ENCODE measurements at regions not wholly inside any gene's neighbourhood (a gene's known extent, or its start where the extent isn't known, plus 50 kb on each side); places are given as distances from the start of the nearest gene placed in this dataset.

- WGBS, 2 experiments (ENCODE audit: low coverage in 1 of 2, low lambda C conversion rate in 2 of 2, missing lambda C conversion rate in 2 of 2): 43 to 50% methylated on average over 7 of the region's 7 CpGs
- H3K9me3 ChIP-seq (ENCODE audit: low read depth): no peaks in the 10 kb centered on the region
- no peak overlapping the region for H2AFZ ChIP-seq
- in situ Hi-C loops (cut with MboI): no loop called here
- H3K9ac ChIP-seq: no peak overlapping the region
- no peak overlapping the region for H3K4me2 ChIP-seq (ENCODE audit: unreplicated experiment)
- DNase-seq: no peak
- H4K20me1 ChIP-seq (ENCODE audit: insufficient read depth): no peaks in the 10 kb centered on the region
- no peaks in the 10 kb centered on the region for H3K9me2 ChIP-seq (ENCODE audit: insufficient read depth)
- no peaks in the 10 kb centered on the region for H3F3A ChIP-seq (ENCODE audit: insufficient read depth)
- H3K79me2 ChIP-seq (ENCODE audit: insufficient read depth): no peaks in the 10 kb centered on the region
- H3K4me3 ChIP-seq: no peak overlapping the region
- H3K4me1 ChIP-seq (ENCODE audit: insufficient read depth): no peaks in the 10 kb centered on the region
- H3K36me3 ChIP-seq (ENCODE audit: low read depth): no peaks in the 10 kb centered on the region
- peaks cover 5% of the 10 kb centered on the region; the same call in 1 of the 2 replicates for H3K27me3 ChIP-seq (replicated peaks; ENCODE audit: insufficient read depth)
- no peak overlapping the region for H3K27ac ChIP-seq
- TF ChIP-seq EZH2phosphoT487 (IDR thresholded peaks at IDR 0.05; ENCODE audit: insufficient read depth, low read depth): no peak
- no peak for TF ChIP-seq EZH2 (IDR thresholded peaks at IDR 0.05; ENCODE audit: insufficient read depth, poor library complexity, severe bottlenecking)
Observed at GRCh38 chr10:29962166-29962850, 97.1 kb downstream of the JCAD start.

- no peaks in the 10 kb centered on the region for H3K36me3 ChIP-seq (ENCODE audit: low read depth)
- no peaks in the 10 kb centered on the region for H3K9me2 ChIP-seq (ENCODE audit: insufficient read depth)
- no peaks in the 10 kb centered on the region for H3F3A ChIP-seq (ENCODE audit: insufficient read depth)
- H3K27me3 ChIP-seq (replicated peaks; ENCODE audit: insufficient read depth): peaks cover 5% of the 10 kb centered on the region; the same call in 1 of the 2 replicates
- H3K9ac ChIP-seq: no peak overlapping the region
- H3K4me1 ChIP-seq (ENCODE audit: insufficient read depth): no peaks in the 10 kb centered on the region
- no peak overlapping the region for H2AFZ ChIP-seq
- in situ Hi-C loops (cut with MboI): no loop called here
- DNase-seq: no peak
- TF ChIP-seq EZH2 (IDR thresholded peaks at IDR 0.05; ENCODE audit: insufficient read depth, poor library complexity, severe bottlenecking): no peak
- no peak for TF ChIP-seq EZH2phosphoT487 (IDR thresholded peaks at IDR 0.05; ENCODE audit: insufficient read depth, low read depth)
- H3K27ac ChIP-seq: no peak overlapping the region
- no peak overlapping the region for H3K4me2 ChIP-seq (ENCODE audit: unreplicated experiment)
- H3K9me3 ChIP-seq (ENCODE audit: low read depth): no peaks in the 10 kb centered on the region
- no peak overlapping the region for H3K4me3 ChIP-seq
- 71 to 83% methylated on average over 6 of the region's 6 CpGs for WGBS, 2 experiments (ENCODE audit: low coverage in 1 of 2, low lambda C conversion rate in 2 of 2, missing lambda C conversion rate in 2 of 2)
- H3K79me2 ChIP-seq (ENCODE audit: insufficient read depth): no peaks in the 10 kb centered on the region
- no peaks in the 10 kb centered on the region for H4K20me1 ChIP-seq (ENCODE audit: insufficient read depth)
Observed at GRCh38 chr10:29961351-29961750, 98.0 kb downstream of the JCAD start.

GRCh38 chr10:29960261-29960660 is 99.1 kb downstream of the JCAD start:
- Histone ChIP-seq H3K27ac (no peak overlapping the region), H3K9me3 (ENCODE audit: low read depth) (no peaks in the 10 kb centered on the region), H2AFZ (no peak overlapping the region), H4K20me1 (ENCODE audit: insufficient read depth) (no peaks in the 10 kb centered on the region), H3K27me3 (replicated peaks; ENCODE audit: insufficient read depth) (peaks cover 5% of the 10 kb centered on the region; the same call in 1 of the 2 replicates), H3F3A (ENCODE audit: insufficient read depth) (no peaks in the 10 kb centered on the region), H3K4me3 (no peak overlapping the region), H3K9me2 (ENCODE audit: insufficient read depth) (no peaks in the 10 kb centered on the region), H3K9ac (no peak overlapping the region), H3K4me2 (ENCODE audit: unreplicated experiment) (no peak overlapping the region), H3K79me2 (ENCODE audit: insufficient read depth) (no peaks in the 10 kb centered on the region), H3K4me1 (ENCODE audit: insufficient read depth) (no peaks in the 10 kb centered on the region), H3K36me3 (ENCODE audit: low read depth) (no peaks in the 10 kb centered on the region)
- TF ChIP-seq EZH2 (IDR thresholded peaks at IDR 0.05; ENCODE audit: insufficient read depth, poor library complexity, severe bottlenecking) (no peak), EZH2phosphoT487 (IDR thresholded peaks at IDR 0.05; ENCODE audit: insufficient read depth, low read depth) (no peak)
- WGBS, 2 experiments (ENCODE audit: low coverage in 1 of 2, low lambda C conversion rate in 2 of 2, missing lambda C conversion rate in 2 of 2): 95 to 98% methylated on average over 3 of the region's 3 CpGs
- no peak for DNase-seq
- in situ Hi-C loops (cut with MboI): no loop called here

- no peak for DNase-seq
- peak overlapping the region; percentile 33 for H3K4me2 ChIP-seq (ENCODE audit: unreplicated experiment)
- no peak overlapping the region for H3K27ac ChIP-seq
- H4K20me1 ChIP-seq (ENCODE audit: insufficient read depth): no peaks in the 10 kb centered on the region
- no peaks in the 10 kb centered on the region for H3K4me1 ChIP-seq (ENCODE audit: insufficient read depth)
- 0 out of 2 replicates have a peak overlapping the region, but pooled peaks have one; percentile 27 for H2AFZ ChIP-seq
- no peak overlapping the region for H3K4me3 ChIP-seq
- TF ChIP-seq EZH2 (IDR thresholded peaks at IDR 0.05; ENCODE audit: insufficient read depth, poor library complexity, severe bottlenecking) (no peak), EZH2phosphoT487 (IDR thresholded peaks at IDR 0.05; ENCODE audit: insufficient read depth, low read depth) (no peak)
- no peaks in the 10 kb centered on the region for H3K36me3 ChIP-seq (ENCODE audit: low read depth)
- H3K79me2 ChIP-seq (ENCODE audit: insufficient read depth): no peaks in the 10 kb centered on the region
- no peak overlapping the region for H3K9ac ChIP-seq
- peaks cover 5% of the 10 kb centered on the region; the same call in 1 of the 2 replicates for H3K27me3 ChIP-seq (replicated peaks; ENCODE audit: insufficient read depth)
- H3K9me2 ChIP-seq (ENCODE audit: insufficient read depth): no peaks in the 10 kb centered on the region
- H3F3A ChIP-seq (ENCODE audit: insufficient read depth): no peaks in the 10 kb centered on the region
- WGBS, 2 experiments (ENCODE audit: low coverage in 1 of 2, low lambda C conversion rate in 2 of 2, missing lambda C conversion rate in 2 of 2): 28 to 34% methylated on average over 18 of the region's 18 CpGs
- H3K9me3 ChIP-seq (ENCODE audit: low read depth): no peaks in the 10 kb centered on the region
- in situ Hi-C loops (cut with MboI): no loop called here
Observed at GRCh38 chr10:29959586-29959985, 99.8 kb downstream of the JCAD start.

Data from GM23248 (cell line).